H1 (cell line): ENCODE measurements at regions not wholly inside any gene's neighbourhood (a gene's known extent, or its start where the extent isn't known, plus 50 kb on each side); places are given as distances from the start of the nearest gene placed in this dataset.

Source experiments
- CTBP2 ChIP-seq: IDR thresholded peaks from 2 replicates; pipeline ENCODE4 v1.7.0; 2011; ENCODE audit warnings: borderline replicate concordance, mild to moderate bottlenecking, moderate library complexity, mixed read lengths, low read length; ENCODE audit not compliant: insufficient read depth, insufficient read length
- GTF2F1 ChIP-seq: IDR thresholded peaks from 2 replicates; pipeline ENCODE4 v1.6.1; 2012; ENCODE audit warnings: low read depth, low read length, improper control_type of control experiment, borderline replicate concordance
- JUN ChIP-seq: IDR thresholded peaks from 2 replicates; pipeline ENCODE4 v1.6.1; 2011; ENCODE audit warnings: low read depth, mild to moderate bottlenecking, improper control_type of control experiment, low read length
- KDM4A ChIP-seq: IDR thresholded peaks from one replicate; pipeline ENCODE4 v1.7.1; 2012; ENCODE audit warnings: low read depth, mild to moderate bottlenecking, moderate library complexity, low read length, inconsistent platforms; ENCODE audit not compliant: severe bottlenecking
- MAFK ChIP-seq: IDR thresholded peaks from 2 replicates; pipeline ENCODE4 v1.6.1; 2012; ENCODE audit warnings: low read depth, mild to moderate bottlenecking, improper control_type of control experiment, low read length
- RNF2 ChIP-seq: fragments of 200-900, 300-1000 bp; sonication (generic); IDR thresholded peaks from 2 replicates; pipeline ENCODE4 v1.7.1; 2016; ENCODE audit warnings: borderline replicate concordance, low read depth, mild to moderate bottlenecking, antibody characterized with exemption, low read length; ENCODE audit not compliant: poor library complexity, severe bottlenecking; ENCODE audit errors: missing control alignments
- SIX5 ChIP-seq: IDR thresholded peaks from 2 replicates; pipeline ENCODE4 v1.6.1; 2011; ENCODE audit warnings: mild to moderate bottlenecking, low read depth, low read length
- YY1 ChIP-seq: IDR thresholded peaks from 2 replicates; pipeline ENCODE4 v1.6.1; 2011; ENCODE audit warnings: low read depth, mild to moderate bottlenecking, low read length
- TF ChIP-seq, protein P1 (sequence below): fragments of 300-600 bp; sonication (generic); IDR thresholded peaks from 2 replicates; pipeline ENCODE4 v1.7.1; 2012; ENCODE audit warnings: low read length, moderate library complexity, mild to moderate bottlenecking, inconsistent platforms; ENCODE audit not compliant: insufficient replicate concordance

- TF ChIP-seq, protein P1, sequence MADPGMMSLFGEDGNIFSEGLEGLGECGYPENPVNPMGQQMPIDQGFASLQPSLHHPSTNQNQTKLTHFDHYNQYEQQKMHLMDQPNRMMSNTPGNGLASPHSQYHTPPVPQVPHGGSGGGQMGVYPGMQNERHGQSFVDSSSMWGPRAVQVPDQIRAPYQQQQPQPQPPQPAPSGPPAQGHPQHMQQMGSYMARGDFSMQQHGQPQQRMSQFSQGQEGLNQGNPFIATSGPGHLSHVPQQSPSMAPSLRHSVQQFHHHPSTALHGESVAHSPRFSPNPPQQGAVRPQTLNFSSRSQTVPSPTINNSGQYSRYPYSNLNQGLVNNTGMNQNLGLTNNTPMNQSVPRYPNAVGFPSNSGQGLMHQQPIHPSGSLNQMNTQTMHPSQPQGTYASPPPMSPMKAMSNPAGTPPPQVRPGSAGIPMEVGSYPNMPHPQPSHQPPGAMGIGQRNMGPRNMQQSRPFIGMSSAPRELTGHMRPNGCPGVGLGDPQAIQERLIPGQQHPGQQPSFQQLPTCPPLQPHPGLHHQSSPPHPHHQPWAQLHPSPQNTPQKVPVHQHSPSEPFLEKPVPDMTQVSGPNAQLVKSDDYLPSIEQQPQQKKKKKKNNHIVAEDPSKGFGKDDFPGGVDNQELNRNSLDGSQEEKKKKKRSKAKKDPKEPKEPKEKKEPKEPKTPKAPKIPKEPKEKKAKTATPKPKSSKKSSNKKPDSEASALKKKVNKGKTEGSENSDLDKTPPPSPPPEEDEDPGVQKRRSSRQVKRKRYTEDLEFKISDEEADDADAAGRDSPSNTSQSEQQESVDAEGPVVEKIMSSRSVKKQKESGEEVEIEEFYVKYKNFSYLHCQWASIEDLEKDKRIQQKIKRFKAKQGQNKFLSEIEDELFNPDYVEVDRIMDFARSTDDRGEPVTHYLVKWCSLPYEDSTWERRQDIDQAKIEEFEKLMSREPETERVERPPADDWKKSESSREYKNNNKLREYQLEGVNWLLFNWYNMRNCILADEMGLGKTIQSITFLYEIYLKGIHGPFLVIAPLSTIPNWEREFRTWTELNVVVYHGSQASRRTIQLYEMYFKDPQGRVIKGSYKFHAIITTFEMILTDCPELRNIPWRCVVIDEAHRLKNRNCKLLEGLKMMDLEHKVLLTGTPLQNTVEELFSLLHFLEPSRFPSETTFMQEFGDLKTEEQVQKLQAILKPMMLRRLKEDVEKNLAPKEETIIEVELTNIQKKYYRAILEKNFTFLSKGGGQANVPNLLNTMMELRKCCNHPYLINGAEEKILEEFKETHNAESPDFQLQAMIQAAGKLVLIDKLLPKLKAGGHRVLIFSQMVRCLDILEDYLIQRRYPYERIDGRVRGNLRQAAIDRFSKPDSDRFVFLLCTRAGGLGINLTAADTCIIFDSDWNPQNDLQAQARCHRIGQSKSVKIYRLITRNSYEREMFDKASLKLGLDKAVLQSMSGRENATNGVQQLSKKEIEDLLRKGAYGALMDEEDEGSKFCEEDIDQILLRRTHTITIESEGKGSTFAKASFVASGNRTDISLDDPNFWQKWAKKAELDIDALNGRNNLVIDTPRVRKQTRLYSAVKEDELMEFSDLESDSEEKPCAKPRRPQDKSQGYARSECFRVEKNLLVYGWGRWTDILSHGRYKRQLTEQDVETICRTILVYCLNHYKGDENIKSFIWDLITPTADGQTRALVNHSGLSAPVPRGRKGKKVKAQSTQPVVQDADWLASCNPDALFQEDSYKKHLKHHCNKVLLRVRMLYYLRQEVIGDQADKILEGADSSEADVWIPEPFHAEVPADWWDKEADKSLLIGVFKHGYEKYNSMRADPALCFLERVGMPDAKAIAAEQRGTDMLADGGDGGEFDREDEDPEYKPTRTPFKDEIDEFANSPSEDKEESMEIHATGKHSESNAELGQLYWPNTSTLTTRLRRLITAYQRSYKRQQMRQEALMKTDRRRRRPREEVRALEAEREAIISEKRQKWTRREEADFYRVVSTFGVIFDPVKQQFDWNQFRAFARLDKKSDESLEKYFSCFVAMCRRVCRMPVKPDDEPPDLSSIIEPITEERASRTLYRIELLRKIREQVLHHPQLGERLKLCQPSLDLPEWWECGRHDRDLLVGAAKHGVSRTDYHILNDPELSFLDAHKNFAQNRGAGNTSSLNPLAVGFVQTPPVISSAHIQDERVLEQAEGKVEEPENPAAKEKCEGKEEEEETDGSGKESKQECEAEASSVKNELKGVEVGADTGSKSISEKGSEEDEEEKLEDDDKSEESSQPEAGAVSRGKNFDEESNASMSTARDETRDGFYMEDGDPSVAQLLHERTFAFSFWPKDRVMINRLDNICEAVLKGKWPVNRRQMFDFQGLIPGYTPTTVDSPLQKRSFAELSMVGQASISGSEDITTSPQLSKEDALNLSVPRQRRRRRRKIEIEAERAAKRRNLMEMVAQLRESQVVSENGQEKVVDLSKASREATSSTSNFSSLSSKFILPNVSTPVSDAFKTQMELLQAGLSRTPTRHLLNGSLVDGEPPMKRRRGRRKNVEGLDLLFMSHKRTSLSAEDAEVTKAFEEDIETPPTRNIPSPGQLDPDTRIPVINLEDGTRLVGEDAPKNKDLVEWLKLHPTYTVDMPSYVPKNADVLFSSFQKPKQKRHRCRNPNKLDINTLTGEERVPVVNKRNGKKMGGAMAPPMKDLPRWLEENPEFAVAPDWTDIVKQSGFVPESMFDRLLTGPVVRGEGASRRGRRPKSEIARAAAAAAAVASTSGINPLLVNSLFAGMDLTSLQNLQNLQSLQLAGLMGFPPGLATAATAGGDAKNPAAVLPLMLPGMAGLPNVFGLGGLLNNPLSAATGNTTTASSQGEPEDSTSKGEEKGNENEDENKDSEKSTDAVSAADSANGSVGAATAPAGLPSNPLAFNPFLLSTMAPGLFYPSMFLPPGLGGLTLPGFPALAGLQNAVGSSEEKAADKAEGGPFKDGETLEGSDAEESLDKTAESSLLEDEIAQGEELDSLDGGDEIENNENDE = no peak
- TF ChIP-seq RNF2 (no peak), JUN (no peak), YY1 (no peak), CTBP2 (no peak), MAFK (no peak), KDM4A (no peak), SIX5 (no peak), GTF2F1 (no peak)
These were observed 343.9 kb upstream of the AJAP1 start (continued) for GRCh38 chr1:4310396-4310923.
